ENCODE measurements at regions not wholly inside any gene's neighbourhood (a gene's known extent, or its start where the extent isn't known, plus 50 kb on each side); places are given as distances from the start of the nearest gene placed in this dataset.

DNA sequence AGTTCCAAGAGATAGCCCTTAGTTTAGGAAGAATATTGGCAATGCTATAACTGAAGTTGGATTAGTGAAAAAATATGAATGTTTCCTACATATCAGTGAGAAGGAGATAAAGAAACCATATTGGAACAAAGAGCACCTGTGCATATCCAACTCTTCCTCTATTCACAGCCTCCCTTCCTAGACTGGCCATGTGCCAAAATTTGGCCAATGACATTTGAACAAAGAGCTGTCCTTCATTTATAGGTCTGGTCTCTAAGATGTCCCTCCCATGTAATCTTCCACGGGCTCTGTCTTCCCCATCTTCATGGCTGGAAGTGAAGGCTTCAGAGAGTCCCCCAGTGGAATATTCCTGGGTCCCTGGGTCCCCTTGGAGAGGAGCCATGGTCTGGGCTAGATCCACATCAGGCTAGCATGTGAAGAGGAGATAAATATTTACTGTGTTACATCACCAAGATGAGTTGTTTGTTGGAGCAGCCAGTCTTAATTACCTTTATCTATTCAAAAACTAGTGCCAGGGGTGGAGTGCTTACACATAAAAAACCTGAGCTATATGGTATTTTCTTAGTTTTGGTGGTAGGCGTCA, 190.0 kb upstream of the S1PR3 start:
- TF ChIP-seq POLR2A (IDR thresholded peaks at IDR 0.05; ENCODE audit: low read depth, low read length) (no peak), SPI1 (IDR thresholded peaks at IDR 0.05; ENCODE audit: low read depth, low read length) (no peak), TAF1 (IDR thresholded peaks at IDR 0.05; ENCODE audit: low read depth, low read length) (no peak)

All from GM12891 (cell line).